GM08714 (cell line): ENCODE measurements at regions not wholly inside any gene's neighbourhood (a gene's known extent, or its start where the extent isn't known, plus 50 kb on each side); places are given as distances from the start of the nearest gene placed in this dataset.

ENCODE experiments used
- H3K4me3 ChIP-seq: fragments of 200-500 bp; sonication (Bioruptor generic); 2 replicates; pipeline ENCODE4 v1.5.1; 2014; ENCODE audit warnings: mild to moderate bottlenecking, low read length, inconsistent platforms
- ZNF274 ChIP-seq: IDR thresholded peaks from 2 replicates; pipeline ENCODE4 v1.6.1; 2012; ENCODE audit warnings: mild to moderate bottlenecking, low read depth, low read length

- no peak for TF ChIP-seq ZNF274
- H3K4me3 ChIP-seq, result no peak overlapping the region
Measured at GRCh38 chr12:47576289-47576945, 129.4 kb downstream of the RPAP3 start.

- TF ChIP-seq ZNF274, result no peak
- no peak overlapping the region for H3K4me3 ChIP-seq
Measured at GRCh38 chr12:47574252-47575021, 131.4 kb downstream of the RPAP3 start.

- no peak for TF ChIP-seq ZNF274
- H3K4me3 ChIP-seq, result no peak overlapping the region
Measured at GRCh38 chr12:47573146-47573659, 132.6 kb downstream of the RPAP3 start.

- no peak overlapping the region for H3K4me3 ChIP-seq
- no peak for TF ChIP-seq ZNF274
Measured at GRCh38 chr12:47570151-47570550, 135.7 kb downstream of the RPAP3 start.

DNA sequence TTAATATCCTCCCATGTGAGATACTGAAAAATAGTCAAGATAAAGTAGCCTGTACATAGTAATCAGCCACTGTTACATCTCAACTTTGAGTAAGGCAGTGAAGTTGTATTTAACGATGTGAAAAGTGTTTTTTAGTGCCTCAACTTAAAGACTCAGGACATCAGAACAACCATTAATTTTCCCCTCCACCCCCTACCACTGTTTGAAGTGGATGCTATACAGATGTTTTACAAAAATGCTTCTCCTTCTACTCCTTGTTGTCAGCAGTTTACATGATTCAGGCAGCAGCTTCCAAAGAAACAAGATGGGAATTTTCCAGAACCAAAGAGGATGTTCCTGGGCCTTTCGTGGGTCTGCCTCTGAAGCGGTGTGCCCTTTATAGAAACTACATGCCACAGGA lies 143.6 kb downstream of the RPAP3 start:
- TF ChIP-seq ZNF274, result no peak
- H3K4me3 ChIP-seq, result no peak overlapping the region

- H3K4me3 ChIP-seq, result no peak overlapping the region
- no peak for TF ChIP-seq ZNF274
Measured at GRCh38 chr12:47561746-47562145, 144.1 kb downstream of the RPAP3 start.

DNA sequence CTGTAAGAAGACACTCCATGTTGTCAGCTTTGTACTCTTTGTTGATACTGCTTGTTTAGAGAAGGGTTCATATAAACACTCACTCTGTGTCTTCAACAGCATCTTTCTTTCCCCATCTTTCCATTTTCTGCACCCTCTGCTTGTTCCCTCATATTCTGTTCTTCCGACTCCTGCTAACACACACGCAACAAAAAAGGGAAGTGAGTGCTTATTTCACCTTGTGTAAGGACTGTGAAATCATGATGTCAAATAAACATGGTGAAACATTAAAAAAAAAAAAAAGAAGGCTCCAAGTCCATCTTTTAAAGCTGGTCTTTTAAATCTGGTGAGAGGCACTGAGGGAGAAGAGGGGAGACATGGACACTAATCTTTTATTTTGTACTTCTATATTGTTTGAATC lies 145.4 kb downstream of the RPAP3 start:
- H3K4me3 ChIP-seq, result no peak overlapping the region
- no peak for TF ChIP-seq ZNF274

DNA sequence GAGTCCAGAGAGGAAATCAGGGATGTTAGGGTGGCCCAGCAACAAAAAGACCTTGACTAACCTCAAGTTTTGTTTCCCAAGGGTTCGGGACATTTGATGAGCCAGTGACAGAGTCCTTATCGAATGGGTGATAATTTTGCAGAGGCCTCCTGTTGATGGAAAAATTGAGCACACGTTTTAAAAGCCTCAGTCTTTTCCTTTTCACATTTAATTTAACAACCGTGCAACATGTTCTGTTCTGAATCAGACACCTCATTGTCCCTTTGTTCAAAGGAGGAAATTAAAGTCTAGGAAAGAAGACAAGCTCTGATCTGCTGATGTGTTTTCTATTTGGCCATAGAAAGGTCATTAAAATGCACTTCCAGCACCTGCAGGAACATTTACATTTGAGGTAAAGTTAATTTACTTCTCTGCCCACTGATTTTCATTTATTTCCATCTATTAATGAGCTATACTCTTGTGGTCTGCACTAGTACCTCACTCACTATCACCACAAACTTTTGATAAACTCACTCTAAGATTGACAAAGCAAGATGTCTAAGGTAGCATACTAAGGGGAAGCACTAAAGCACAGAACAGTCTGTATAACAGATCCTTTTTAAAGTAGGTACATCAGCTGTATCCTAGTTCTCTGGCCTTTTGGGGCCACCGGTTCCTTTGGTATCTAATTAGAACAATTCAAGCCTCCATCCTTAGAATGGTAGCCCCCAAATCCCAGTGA lies 147.0 kb downstream of the RPAP3 start:
- no peak overlapping the region for H3K4me3 ChIP-seq
- TF ChIP-seq ZNF274, result no peak

GRCh38 chr12:47557386-47557785 lies 148.4 kb downstream of the RPAP3 start:
- H3K4me3 ChIP-seq, result no peak overlapping the region
- TF ChIP-seq ZNF274, result no peak

DNA sequence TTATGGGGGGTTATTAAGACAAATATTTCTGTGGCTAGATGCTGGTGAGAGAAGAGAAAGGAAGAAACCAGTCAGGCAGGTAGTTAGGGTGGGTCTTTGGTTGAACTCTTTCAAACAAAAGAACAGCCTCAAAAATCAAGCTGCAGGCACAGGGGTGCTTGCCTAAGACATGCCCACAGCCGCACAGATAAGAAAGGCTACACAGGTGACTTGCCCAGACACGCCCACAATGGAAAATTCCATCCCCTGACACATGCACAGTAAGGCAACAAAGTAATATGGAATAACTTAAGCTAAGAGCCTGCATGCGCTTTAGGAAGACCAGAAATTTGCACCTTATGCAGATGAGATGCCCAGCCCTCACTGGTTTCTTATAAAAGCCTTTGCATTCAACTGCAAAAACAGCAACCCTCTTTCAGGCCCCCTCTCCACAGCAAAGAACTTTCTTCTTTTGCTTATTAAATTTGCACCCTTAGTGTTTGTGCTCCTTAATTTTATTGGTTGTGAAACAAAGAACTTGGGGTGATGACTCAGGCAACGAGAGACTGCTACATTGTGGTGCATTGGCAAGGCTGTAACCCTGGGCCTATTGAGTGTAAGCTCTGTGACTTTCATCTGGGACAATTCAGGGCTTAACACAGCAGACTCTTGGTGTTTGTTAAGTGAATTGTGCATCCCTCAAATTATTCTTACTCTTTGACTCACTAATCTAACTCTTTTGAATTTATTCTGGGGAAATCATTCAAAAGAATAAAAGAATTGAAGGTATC lies 149.4 kb downstream of the RPAP3 start:
- TF ChIP-seq ZNF274, result no peak
- no peak overlapping the region for H3K4me3 ChIP-seq

GRCh38 chr12:47554046-47554653 lies 151.7 kb downstream of the RPAP3 start:
- H3K4me3 ChIP-seq, result no peak overlapping the region
- no peak for TF ChIP-seq ZNF274

DNA sequence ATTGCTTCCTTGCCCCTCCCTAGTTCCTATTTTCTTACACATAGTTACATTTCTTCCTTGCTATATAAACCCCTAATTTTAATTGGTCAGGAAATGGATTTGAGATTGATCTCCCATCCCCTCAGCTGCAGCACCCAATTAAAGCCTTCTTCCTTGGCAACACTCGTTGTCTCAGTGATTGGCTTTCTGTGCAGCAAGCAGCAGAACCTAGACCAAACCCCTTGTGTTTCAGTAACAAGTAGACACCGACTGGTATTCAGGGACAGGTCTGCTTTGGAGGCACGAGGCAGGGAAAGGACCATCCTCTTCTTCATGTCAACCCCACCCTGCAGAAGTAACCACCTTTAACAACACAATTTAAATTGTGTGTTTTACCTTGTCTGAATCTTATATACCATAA lies 152.6 kb downstream of the RPAP3 start:
- TF ChIP-seq ZNF274, result no peak
- H3K4me3 ChIP-seq, result no peak overlapping the region

DNA sequence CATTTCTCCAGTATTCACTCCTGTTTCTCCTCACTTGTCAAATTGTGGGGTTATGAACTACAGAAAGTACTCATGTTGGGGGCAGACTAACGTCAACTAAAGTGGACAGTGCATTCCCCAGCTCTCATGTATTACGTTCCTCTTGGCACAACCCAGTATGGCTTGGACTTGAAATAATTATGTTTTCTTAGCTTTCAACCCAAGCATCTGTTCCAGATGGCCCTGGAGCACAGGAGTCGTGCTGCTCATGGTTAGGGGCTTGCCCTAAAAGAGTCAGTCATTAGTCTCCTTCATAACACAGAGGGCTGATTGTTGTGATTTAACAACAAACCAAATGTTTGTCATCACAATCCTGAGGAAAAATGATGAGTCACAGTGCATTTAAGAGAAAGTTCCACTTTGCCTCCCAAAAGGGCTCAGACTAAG lies 154.4 kb downstream of the RPAP3 start:
- no peak overlapping the region for H3K4me3 ChIP-seq
- TF ChIP-seq ZNF274, result no peak

DNA sequence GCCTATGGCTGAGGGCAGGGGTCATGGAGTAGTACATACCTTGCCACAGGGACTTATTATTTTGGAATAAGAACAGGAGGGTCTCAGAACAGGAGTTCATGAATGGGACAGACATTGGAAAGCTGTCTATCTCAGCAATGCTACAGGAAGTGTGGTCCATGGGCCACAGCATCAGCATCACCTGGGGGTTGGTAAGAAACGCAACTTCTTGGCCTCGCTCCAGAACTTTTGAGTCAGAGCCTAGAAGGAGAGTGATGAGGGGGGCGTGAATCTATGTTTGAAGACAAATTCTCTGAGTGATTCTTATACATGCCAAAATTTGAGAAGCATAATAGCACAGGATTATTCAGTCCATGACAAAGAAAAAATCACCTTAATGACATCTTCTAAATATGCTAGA lies 156.6 kb downstream of the RPAP3 start:
- no peak for TF ChIP-seq ZNF274
- H3K4me3 ChIP-seq, result no peak overlapping the region

DNA sequence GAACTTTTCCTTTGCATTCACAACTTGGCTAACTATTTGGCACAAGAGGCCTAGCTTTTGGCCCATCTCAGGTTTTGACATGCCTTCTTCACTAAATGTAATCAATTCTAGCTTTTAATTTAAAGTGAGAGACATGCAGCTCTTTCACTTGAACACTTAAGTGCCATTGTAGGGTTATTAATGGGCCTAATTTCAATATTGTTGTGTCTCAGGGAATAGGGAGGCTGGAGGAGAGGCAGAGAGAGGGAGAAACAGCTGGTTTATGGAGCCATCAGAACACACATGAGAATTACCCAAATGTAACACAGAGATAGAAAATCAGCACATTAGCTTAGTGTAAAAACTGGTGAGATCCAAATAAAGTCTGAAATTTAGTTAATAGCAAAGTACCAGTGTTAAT lies 157.4 kb downstream of the RPAP3 start:
- no peak overlapping the region for H3K4me3 ChIP-seq
- no peak for TF ChIP-seq ZNF274
